HG03378 (cell line): ENCODE measurements at regions not wholly inside any gene's neighbourhood (a gene's known extent, or its start where the extent isn't known, plus 50 kb on each side); places are given as distances from the start of the nearest gene placed in this dataset.

Experiments
- ATAC-seq: cut with Tn5 transposase; IDR thresholded peaks from one replicate; pipeline ENCODE4 v1.9.1; 2021; ENCODE audit warnings: mild to moderate bottlenecking, moderate library complexity; ENCODE audit not compliant: unreplicated experiment

- no peak for ATAC-seq
Measured at GRCh38 chr7:95718577-95719410, 53.6 kb upstream of the DYNC1I1 start.

- no peak for ATAC-seq
Measured at GRCh38 chr7:95716357-95717122, 55.8 kb upstream of the DYNC1I1 start.

- peak; percentile 96 for ATAC-seq
Measured at GRCh38 chr7:95715274-95715673, 57.1 kb upstream of the DYNC1I1 start.

GRCh38 chr7:95710711-95711110 lies 61.6 kb upstream of the DYNC1I1 start:
- no peak for ATAC-seq

- ATAC-seq: no peak
Measured at GRCh38 chr7:95700917-95701316, 71.4 kb upstream of the DYNC1I1 start.

GRCh38 chr7:95694334-95694733 lies 78.0 kb upstream of the DYNC1I1 start:
- no peak for ATAC-seq

GRCh38 chr7:95693551-95694333 lies 78.6 kb upstream of the DYNC1I1 start:
- ATAC-seq: no peak

- ATAC-seq: no peak
Measured at GRCh38 chr7:95691464-95691863, 80.9 kb upstream of the DYNC1I1 start.

- peak; percentile 74 for ATAC-seq
Measured at GRCh38 chr7:95690367-95690947, 81.9 kb upstream of the DYNC1I1 start.

- ATAC-seq: no peak
Measured at GRCh38 chr7:95688931-95689495, 83.3 kb upstream of the DYNC1I1 start.

- peak; percentile 41 for ATAC-seq
Measured at GRCh38 chr7:95687759-95688343, 84.5 kb upstream of the DYNC1I1 start.

GRCh38 chr7:95686109-95686508 lies 86.2 kb upstream of the DYNC1I1 start:
- peak; percentile 37 for ATAC-seq

- ATAC-seq: no peak
Measured at GRCh38 chr7:95684505-95684904, 87.8 kb upstream of the DYNC1I1 start.

- no peak for ATAC-seq
Measured at GRCh38 chr7:95684037-95684436, 87.7 kb upstream of the PDK4 start.

- no peak for ATAC-seq
Measured at GRCh38 chr7:95682913-95683312, 86.6 kb upstream of the PDK4 start.

GRCh38 chr7:95676691-95677090 lies 80.4 kb upstream of the PDK4 start:
- no peak for ATAC-seq

GRCh38 chr7:95675632-95676031 lies 79.3 kb upstream of the PDK4 start:
- ATAC-seq: no peak

GRCh38 chr7:95675016-95675415 lies 78.7 kb upstream of the PDK4 start:
- no peak for ATAC-seq

- ATAC-seq: no peak
Measured at GRCh38 chr7:95674101-95674500, 77.8 kb upstream of the PDK4 start.

- ATAC-seq: no peak
Measured at GRCh38 chr7:95672434-95672833, 76.1 kb upstream of the PDK4 start.
